ENCODE measurements at regions not wholly inside any gene's neighbourhood (a gene's known extent, or its start where the extent isn't known, plus 50 kb on each side); places are given as distances from the start of the nearest gene placed in this dataset.

- DNase-seq (ENCODE audit: low read depth in 1 of 2, low spot score in 1 of 2): no peak
Observed at GRCh38 chr1:67559222-67559700, 125.7 kb upstream of the GADD45A start.

GRCh38 chr1:67560580-67561255 is 124.3 kb upstream of the GADD45A start:
- DNase-seq (ENCODE audit: low read depth in 1 of 2, low spot score in 1 of 2): no peak

- peak; percentile 74 to 84 for DNase-seq (ENCODE audit: low read depth in 1 of 2, low spot score in 1 of 2)
Observed at GRCh38 chr1:67561704-67562113, 123.3 kb upstream of the GADD45A start.

DNA sequence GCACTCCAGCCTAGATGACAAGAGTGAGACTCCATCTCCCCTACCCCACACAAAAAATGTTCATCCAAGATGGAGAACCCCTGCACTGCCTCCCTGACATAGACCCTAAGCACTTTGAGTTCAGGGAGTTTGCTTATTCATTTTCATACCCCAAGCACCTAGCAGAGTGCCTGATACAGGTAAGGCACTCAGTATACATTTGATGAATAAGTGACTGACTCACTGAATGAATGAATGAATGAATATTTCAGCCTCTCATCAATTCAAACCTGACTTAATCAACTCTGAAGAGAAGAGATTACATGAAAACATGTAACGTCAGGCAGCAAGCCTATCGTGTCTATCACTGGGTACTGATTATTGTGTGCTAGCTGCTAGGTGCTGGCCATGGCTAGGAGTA is 121.3 kb upstream of the GADD45A start:
- no peak for DNase-seq (ENCODE audit: low read depth in 1 of 2, low spot score in 1 of 2)

- DNase-seq (ENCODE audit: low read depth in 1 of 2, low spot score in 1 of 2): no peak
Observed at GRCh38 chr1:67564193-67564592, 120.8 kb upstream of the GADD45A start.

- no peak for DNase-seq (ENCODE audit: low read depth in 1 of 2, low spot score in 1 of 2)
Observed at GRCh38 chr1:67566803-67567377, 118.1 kb upstream of the GADD45A start.

GRCh38 chr1:67570486-67571143 is 114.4 kb upstream of the GADD45A start:
- no peak for DNase-seq (ENCODE audit: low read depth in 1 of 2, low spot score in 1 of 2)

DNA sequence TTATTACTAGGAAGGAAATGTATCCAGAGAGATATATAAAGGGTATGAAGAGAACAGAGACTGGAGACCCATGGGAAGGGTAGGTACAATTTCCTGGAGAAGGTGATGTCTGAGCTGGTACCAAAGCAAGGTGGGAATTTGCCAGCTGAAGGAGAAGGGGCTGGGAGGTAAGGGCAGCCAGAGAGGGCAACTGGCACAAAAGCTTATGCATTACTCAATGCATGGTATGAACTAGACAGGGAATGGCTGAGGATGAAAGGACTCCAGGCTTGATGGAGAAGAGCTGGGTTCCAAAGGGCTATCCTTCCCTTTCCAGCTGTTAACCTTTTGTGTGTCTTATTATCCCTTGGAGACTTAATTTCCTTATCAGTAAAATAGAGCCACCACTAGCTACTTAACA is 113.6 kb upstream of the GADD45A start:
- DNase-seq (ENCODE audit: low read depth in 1 of 2, low spot score in 1 of 2): no peak

DNA sequence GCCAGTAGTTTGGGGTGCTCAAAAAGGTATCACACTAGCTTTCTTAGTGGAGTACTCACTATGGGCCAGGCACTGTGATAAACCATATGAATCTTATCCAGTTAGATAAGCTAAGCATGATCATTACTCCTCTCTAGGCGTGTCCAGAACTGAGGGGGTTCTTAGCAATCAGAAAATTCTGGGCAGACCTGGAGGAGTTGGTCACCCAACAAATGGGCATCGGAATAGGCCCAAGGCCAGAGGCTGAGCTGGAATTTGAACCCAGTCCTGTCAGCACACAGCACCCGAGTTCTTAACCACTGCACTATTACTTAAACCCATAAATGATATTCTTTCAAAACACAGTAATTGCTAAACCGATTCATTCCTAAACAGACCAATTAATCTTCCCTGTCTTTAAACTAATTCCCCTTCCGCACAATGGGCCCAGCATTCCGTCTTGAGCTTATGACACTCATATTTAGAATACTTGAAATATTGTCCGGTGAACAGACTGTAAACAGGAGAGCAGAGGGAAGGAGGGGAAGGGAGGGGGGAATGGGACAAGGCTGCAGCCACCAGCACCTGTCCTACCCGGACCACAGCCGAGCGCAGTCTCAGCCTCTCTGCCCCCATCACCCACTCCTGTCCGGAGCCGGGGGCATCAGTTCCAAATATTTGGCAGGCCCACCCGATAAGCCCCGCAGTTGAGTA is 113.0 kb upstream of the GADD45A start:
- no peak for DNase-seq (ENCODE audit: low read depth in 1 of 2, low spot score in 1 of 2)

GRCh38 chr1:67572594-67573221 is 112.3 kb upstream of the GADD45A start:
- DNase-seq (ENCODE audit: low read depth in 1 of 2, low spot score in 1 of 2): no peak

DNA sequence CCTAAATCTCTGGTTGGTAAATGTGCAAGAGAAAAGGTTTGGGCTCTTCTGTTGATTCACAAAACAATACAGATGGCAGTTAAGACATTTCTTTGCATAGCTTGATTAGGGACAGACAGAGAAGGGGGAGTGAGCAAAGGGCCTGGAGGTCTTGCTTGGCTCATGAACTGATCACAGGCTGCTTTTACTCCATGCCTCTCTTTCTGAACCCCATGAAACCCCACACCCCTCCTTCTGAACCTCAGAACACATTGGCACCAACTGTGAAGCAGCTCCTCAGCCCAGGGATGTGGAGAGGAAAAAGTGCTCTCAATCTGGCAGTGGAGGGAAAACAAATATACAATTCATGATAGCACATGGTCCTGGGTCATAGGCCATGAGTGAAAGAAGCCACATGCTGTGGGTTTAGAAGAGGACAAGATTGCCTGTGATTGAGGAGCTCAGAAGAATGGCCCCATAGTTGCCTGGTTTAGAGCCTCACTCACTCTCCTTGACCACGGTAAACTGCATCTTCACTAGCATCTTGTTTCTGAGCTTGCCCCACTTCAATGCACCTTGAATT is 111.6 kb upstream of the GADD45A start:
- no peak for DNase-seq (ENCODE audit: low read depth in 1 of 2, low spot score in 1 of 2)

DNA sequence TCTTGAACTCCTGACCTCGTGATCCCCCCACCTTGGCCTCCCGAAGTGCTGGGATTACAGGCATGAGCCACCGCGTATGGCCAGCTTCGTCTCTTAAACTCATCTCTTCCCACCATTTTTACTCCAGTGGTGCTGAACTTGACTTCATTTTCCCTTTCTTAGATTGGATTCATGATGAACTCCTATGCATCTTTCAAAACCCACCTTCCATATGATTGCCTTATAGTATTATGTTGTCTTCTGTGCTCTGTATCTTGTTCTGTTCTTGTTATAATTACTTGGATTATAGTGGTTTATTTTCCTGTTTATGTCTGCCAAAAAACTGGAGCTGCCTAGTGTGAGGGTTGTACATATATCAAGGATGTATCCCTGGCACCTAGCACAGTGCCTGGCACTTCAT is 110.8 kb upstream of the GADD45A start:
- DNase-seq (ENCODE audit: low read depth in 1 of 2, low spot score in 1 of 2): no peak

DNA sequence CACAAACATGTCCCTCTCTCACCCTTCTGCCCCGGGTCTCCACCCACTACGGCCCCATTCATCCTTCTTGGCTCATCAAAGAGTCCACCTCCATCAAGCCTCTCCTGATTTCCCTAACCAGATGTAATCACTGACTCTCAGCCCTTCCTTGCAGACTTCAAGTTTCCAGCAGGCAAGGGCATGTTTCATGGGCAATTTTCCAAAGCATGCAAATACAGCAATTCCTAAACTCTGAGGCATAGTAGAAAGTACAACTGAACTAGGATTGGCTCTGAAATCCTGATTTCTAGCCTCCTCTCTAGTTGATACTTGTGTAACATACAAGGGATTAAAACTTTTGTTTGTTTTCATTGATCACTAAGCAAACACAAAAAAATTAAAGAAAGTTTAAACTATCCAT is 109.1 kb upstream of the GADD45A start:
- DNase-seq (ENCODE audit: low read depth in 1 of 2, low spot score in 1 of 2): no peak

GRCh38 chr1:67576474-67576873 is 108.5 kb upstream of the GADD45A start:
- no peak for DNase-seq (ENCODE audit: low read depth in 1 of 2, low spot score in 1 of 2)

GRCh38 chr1:67577646-67578045 is 107.4 kb upstream of the GADD45A start:
- DNase-seq (ENCODE audit: low read depth in 1 of 2, low spot score in 1 of 2): no peak

DNA sequence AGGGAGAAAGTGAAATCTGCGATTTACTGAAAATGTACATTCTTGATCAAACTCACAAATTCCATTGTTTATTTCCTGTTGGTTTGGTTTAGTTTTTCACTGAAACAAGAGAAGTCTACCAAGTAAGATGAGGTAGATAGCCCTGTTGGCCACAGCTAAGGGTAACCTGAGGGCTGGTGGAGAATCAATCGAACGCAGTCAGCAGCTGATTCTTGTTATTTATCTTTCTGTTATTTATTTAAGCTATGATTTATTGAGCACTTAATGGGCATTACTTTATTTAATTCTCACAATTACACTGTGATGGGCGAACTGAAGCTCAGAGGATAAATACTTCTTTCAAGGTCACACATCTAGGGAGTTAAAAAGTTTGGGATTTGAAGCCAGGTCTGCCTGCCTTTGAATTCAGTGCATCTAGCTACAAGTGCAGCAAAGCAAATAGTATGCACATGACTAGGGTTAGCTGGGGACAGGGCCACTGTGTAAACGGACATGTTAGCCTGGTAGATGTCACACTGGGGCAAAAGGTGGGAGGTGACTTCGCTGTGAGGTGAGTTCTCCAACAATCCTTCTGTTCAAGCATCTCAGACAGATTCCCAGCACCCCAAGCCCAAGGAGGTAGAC is 106.5 kb upstream of the GADD45A start:
- no peak for DNase-seq (ENCODE audit: low read depth in 1 of 2, low spot score in 1 of 2)

DNA sequence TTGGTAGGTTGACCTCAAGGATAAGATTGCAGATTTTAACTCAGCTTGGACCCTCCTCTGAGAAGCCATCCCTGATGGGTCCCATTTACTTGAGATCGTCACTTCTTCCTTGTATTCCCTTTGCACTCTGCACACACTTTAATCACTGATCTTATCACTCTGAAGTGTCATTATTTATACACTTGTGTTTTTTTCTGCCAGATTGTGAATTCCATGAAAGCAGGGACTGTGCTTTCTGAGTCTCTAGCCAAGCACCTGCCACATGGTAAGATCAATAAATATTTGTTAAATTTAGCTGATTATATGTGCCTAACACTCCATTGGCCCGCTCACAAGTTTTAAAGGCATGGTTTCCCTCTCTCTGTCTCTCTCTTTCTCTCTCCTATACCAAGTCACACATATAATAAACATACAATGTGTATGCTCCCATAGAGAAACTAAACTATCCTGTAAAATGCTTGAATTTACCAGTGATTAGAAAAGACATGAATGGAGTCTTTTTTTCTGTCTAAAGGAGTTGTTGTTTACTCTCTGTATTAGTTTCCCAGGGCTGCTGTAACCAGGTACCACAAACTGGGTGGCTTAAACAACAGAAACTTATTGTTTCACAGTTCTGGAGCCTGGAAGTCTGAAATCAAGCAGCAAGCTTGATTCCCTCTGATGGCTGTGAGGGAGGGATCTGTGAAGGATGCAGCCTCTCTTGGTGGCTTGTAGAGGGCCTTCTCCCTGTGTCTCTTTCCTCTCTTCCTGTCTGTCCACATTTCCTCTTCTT is 105.2 kb upstream of the GADD45A start:
- DNase-seq (ENCODE audit: low read depth in 1 of 2, low spot score in 1 of 2): no peak

GRCh38 chr1:67580691-67581403 is 104.2 kb upstream of the GADD45A start:
- DNase-seq (ENCODE audit: low read depth in 1 of 2, low spot score in 1 of 2): no peak
